DND-41 (cell line): ENCODE measurements at regions not wholly inside any gene's neighbourhood (a gene's known extent, or its start where the extent isn't known, plus 50 kb on each side); places are given as distances from the start of the nearest gene placed in this dataset.

Source experiments
- EZH2 ChIP-seq: IDR thresholded peaks from 3 replicates; pipeline ENCODE4 v1.6.1; 2012; ENCODE audit warnings: borderline replicate concordance, low read depth, mild to moderate bottlenecking, moderate library complexity, low read length, inconsistent platforms; ENCODE audit not compliant: severe bottlenecking
- TF ChIP-seq, protein P1 (sequence below): IDR thresholded peaks from 2 replicates; pipeline ENCODE4 v1.5.1; 2012; ENCODE audit warnings: borderline replicate concordance, low read length, moderate library complexity, mild to moderate bottlenecking; ENCODE audit not compliant: poor library complexity, severe bottlenecking; ENCODE audit errors: extremely low read depth

DNA sequence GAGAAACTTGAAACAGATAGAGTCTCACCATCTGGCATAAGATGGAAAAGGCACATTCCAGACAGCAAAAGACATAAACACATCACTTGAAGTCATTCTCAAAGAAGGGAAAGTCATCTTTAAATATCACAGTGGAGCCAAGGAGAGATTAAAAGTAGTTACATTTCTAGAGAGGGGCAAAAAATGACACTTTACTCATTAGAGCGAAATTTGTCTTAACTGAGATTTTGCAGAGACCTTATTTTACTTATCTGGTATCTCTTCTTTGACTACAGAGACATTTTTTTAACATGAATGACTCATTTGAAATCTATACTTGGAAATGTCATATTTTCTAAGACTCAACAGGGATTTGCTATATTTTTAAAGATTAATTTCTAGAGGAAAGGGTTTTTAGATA lies 339.0 kb upstream of the KIF2B start:
- TF ChIP-seq, protein P1, sequence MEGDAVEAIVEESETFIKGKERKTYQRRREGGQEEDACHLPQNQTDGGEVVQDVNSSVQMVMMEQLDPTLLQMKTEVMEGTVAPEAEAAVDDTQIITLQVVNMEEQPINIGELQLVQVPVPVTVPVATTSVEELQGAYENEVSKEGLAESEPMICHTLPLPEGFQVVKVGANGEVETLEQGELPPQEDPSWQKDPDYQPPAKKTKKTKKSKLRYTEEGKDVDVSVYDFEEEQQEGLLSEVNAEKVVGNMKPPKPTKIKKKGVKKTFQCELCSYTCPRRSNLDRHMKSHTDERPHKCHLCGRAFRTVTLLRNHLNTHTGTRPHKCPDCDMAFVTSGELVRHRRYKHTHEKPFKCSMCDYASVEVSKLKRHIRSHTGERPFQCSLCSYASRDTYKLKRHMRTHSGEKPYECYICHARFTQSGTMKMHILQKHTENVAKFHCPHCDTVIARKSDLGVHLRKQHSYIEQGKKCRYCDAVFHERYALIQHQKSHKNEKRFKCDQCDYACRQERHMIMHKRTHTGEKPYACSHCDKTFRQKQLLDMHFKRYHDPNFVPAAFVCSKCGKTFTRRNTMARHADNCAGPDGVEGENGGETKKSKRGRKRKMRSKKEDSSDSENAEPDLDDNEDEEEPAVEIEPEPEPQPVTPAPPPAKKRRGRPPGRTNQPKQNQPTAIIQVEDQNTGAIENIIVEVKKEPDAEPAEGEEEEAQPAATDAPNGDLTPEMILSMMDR: no peak
- TF ChIP-seq EZH2: no peak
